Chondrocyte (in vitro differentiated cells): ENCODE measurements at regions not wholly inside any gene's neighbourhood (a gene's known extent, or its start where the extent isn't known, plus 50 kb on each side); places are given as distances from the start of the nearest gene placed in this dataset.

Experiments used
- DNase-seq: peaks from one replicate; pipeline ENCODE4 v3.0.0; 2021; ENCODE audit warnings: mixed read lengths, low spot score
- H3K27ac Mint-ChIP-seq: one replicate; pipeline ENCODE4 v1.8.0; 2021; ENCODE audit warnings: mild to moderate bottlenecking, moderate library complexity, mixed read lengths; ENCODE audit not compliant: unreplicated experiment
- H3K27me3 Mint-ChIP-seq: 2 replicates; pipeline ENCODE4 v1.8.0; 2021; ENCODE audit warnings: low read depth, mixed read lengths
- H3K36me3 Mint-ChIP-seq: 2 replicates; pipeline ENCODE4 v1.8.0; 2021; ENCODE audit warnings: low read depth, mixed read lengths
- H3K4me1 Mint-ChIP-seq: 2 replicates; pipeline ENCODE4 v1.8.0; 2021; ENCODE audit warnings: low read depth, mild to moderate bottlenecking, mixed read lengths
- H3K4me3 Mint-ChIP-seq: one replicate; pipeline ENCODE4 v1.8.0; 2021; ENCODE audit warnings: mild to moderate bottlenecking, moderate library complexity, mixed read lengths; ENCODE audit not compliant: unreplicated experiment
- H3K9me3 Mint-ChIP-seq: 2 replicates; pipeline ENCODE4 v1.8.0; 2021; ENCODE audit warnings: low read depth, mixed read lengths
- CTCF ChIP-seq: fragments of 200-600 bp; sonication (generic); IDR thresholded peaks from 2 replicates; pipeline ENCODE4 v1.5.0; 2021; ENCODE audit warnings: antibody characterized with exemption, mild to moderate bottlenecking, moderate library complexity

GRCh38 chr20:63064745-63065711 lies 58.3 kb upstream of the BHLHE23 start:
- no peaks in the 10 kb centered on the region for H3K9me3 Mint-ChIP-seq
- no peaks in the 10 kb centered on the region for H3K4me1 Mint-ChIP-seq
- peak; percentile 69 for DNase-seq
- H3K27ac Mint-ChIP-seq = peak overlapping the region; percentile 36
- H3K4me3 Mint-ChIP-seq = no peak overlapping the region
- H3K27me3 Mint-ChIP-seq = peaks cover 33% of the 10 kb centered on the region
- no peaks in the 10 kb centered on the region for H3K36me3 Mint-ChIP-seq
- TF ChIP-seq CTCF = no peak

GRCh38 chr20:63064310-63064709 lies 57.5 kb upstream of the BHLHE23 start:
- DNase-seq = peak; percentile 84
- no peak overlapping the region for H3K27ac Mint-ChIP-seq
- H3K27me3 Mint-ChIP-seq = peaks cover 34% of the 10 kb centered on the region
- H3K4me3 Mint-ChIP-seq = no peak overlapping the region
- H3K9me3 Mint-ChIP-seq = no peaks in the 10 kb centered on the region
- H3K4me1 Mint-ChIP-seq = no peaks in the 10 kb centered on the region
- TF ChIP-seq CTCF = no peak
- no peaks in the 10 kb centered on the region for H3K36me3 Mint-ChIP-seq

- no peaks in the 10 kb centered on the region for H3K9me3 Mint-ChIP-seq
Measured at GRCh38 chr20:63062188-63063140, 55.7 kb upstream of the BHLHE23 start.

GRCh38 chr20:63061771-63062100 lies 55.0 kb upstream of the BHLHE23 start:
- Mint-ChIP-seq H3K36me3 (no peaks in the 10 kb centered on the region), H3K27me3 (peaks cover 28% of the 10 kb centered on the region), H3K27ac (no peak overlapping the region), H3K4me3 (no peak overlapping the region), H3K9me3 (no peaks in the 10 kb centered on the region), H3K4me1 (no peaks in the 10 kb centered on the region)
- TF ChIP-seq CTCF = no peak
- DNase-seq = peak; percentile 40

More at GRCh38 chr20:63062188-63063140, 55.7 kb upstream of the BHLHE23 start:
- no peak overlapping the region for H3K27ac Mint-ChIP-seq
- no peaks in the 10 kb centered on the region for H3K4me1 Mint-ChIP-seq
- no peak overlapping the region for H3K4me3 Mint-ChIP-seq
- H3K36me3 Mint-ChIP-seq = no peaks in the 10 kb centered on the region
- peak; percentile 39 for DNase-seq
- H3K27me3 Mint-ChIP-seq = peaks cover 34% of the 10 kb centered on the region
- TF ChIP-seq CTCF = no peak
